HEK293T (cell line): ENCODE measurements at regions not wholly inside any gene's neighbourhood (a gene's known extent, or its start where the extent isn't known, plus 50 kb on each side); places are given as distances from the start of the nearest gene placed in this dataset.

Source experiments
- FOXK2 ChIP-seq: fragments of 450-650 bp; IDR thresholded peaks from 2 replicates; pipeline ENCODE4 v1.6.1; 2016; ENCODE audit warnings: mild to moderate bottlenecking
- FOXM1 ChIP-seq: fragments of 450-650 bp; IDR thresholded peaks from 2 replicates; pipeline ENCODE4 v1.6.1; 2017; ENCODE audit warnings: mild to moderate bottlenecking, borderline replicate concordance
- L3MBTL2 ChIP-seq: fragments of 450-650 bp; conservative IDR thresholded peaks from 2 replicates; pipeline ENCODE4 v1.6.1; 2016; ENCODE audit warnings: mild to moderate bottlenecking
- LEF1 ChIP-seq: fragments of 450-650 bp; IDR thresholded peaks from 2 replicates; pipeline ENCODE4 v1.6.1; 2017; ENCODE audit warnings: mild to moderate bottlenecking, borderline replicate concordance
- NFRKB ChIP-seq: fragments of 450-650 bp; IDR thresholded peaks from 2 replicates; pipeline ENCODE4 v1.6.1; 2016; ENCODE audit warnings: mild to moderate bottlenecking, moderate library complexity
- SP1 ChIP-seq: fragments of 450-650 bp; IDR thresholded peaks from 2 replicates; pipeline ENCODE4 v1.6.1; 2017
- SUZ12 ChIP-seq: fragments of 450-650 bp; IDR thresholded peaks from 2 replicates; pipeline ENCODE4 v1.6.1; 2016; ENCODE audit warnings: mild to moderate bottlenecking
- TARDBP ChIP-seq: fragments of 450-650 bp; IDR thresholded peaks from 2 replicates; pipeline ENCODE4 v1.6.1; 2016

- TF ChIP-seq SUZ12 (no peak), FOXK2 (no peak), FOXM1 (no peak), SP1 (no peak), NFRKB (no peak), LEF1 (no peak), L3MBTL2 (no peak), TARDBP (no peak)
Observed at GRCh38 chr1:81498471-81499462, 302.0 kb upstream of the ADGRL2 start.
